ENCODE measurements at regions not wholly inside any gene's neighbourhood (a gene's known extent, or its start where the extent isn't known, plus 50 kb on each side); places are given as distances from the start of the nearest gene placed in this dataset.

DNA sequence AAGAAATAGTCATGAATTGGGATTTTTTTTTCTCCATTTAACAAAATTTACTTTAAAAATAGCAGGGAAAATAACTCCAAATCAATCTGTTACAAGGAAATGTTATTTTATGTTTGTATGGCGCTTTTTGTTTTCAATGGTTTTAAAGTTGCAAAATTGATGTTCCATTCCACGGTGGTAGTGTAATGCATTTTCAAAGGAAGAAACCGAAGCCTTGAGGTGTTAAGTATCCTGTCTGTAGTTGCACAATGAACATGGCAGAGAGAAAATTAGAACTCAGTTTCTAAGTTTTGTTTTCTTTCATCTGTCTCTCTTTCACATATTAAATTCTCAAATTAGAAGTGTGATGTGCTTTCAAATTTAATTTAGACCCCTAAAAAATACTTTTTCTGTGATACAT lies 841.8 kb downstream of the USP25 start:
- DNase-seq (ENCODE audit: low read depth in 4 of 4, low spot score in 1 of 4) = no peak

DNA sequence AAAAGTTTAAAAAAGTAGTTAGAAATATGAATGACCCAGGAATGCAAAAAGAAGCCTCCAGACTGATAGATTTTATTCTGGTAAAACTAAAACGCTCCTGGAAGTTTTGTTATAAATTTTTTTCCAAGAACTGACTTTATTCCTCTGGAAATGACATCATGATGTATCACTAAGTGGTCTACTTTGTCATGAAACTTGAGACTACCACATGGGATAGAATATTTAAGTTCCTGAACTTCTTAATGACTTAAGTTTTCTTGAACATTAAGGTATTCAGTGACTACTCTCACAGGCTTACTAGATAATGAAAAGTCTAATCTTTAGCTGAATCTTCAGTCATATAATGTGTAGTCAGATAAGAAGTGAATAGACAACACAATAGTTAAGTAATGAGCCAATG lies 842.2 kb downstream of the USP25 start:
- DNase-seq (ENCODE audit: low read depth in 4 of 4, low spot score in 1 of 4) = no peak

DNA sequence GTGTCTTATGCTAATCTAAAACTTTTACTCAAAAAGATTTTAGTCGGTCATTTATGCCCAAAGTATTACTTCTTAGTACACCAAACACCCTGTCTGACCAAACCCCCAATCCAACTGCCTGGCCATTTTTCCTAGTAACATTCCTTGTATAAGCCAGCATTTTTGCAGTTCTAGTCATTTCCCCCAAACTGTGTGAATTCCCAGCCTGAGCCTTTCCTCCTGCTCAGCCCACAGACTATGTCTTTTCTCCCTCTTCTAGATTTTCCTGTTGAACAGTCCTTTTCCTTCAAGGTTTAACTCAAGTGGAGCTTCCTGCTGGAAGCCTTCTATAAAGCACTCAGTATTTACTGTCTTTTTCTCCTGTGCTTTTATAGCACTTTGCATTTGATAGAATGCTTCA lies 843.8 kb downstream of the USP25 start:
- DNase-seq (ENCODE audit: low read depth in 4 of 4, low spot score in 1 of 4) = no peak

DNA sequence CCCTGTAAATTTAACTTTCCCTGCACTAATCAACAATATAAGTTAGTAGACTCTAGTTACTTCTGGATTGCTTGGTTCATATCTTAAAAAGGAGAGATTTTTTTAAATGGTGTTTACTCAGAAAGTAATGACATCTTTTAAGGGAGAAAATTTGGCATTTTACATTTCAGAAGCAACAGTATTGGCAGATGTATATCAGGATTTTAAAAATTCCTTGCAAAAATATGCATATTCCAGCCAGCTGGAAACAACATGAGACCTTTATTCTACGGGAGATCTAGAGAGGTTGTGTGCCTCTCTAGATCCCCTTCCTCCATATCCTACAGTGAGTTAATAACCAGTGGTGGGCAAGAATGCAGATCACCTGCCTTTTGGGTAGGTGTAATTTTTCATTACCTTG lies 848.2 kb downstream of the USP25 start:
- DNase-seq (ENCODE audit: low read depth in 4 of 4, low spot score in 1 of 4) = no peak

DNA sequence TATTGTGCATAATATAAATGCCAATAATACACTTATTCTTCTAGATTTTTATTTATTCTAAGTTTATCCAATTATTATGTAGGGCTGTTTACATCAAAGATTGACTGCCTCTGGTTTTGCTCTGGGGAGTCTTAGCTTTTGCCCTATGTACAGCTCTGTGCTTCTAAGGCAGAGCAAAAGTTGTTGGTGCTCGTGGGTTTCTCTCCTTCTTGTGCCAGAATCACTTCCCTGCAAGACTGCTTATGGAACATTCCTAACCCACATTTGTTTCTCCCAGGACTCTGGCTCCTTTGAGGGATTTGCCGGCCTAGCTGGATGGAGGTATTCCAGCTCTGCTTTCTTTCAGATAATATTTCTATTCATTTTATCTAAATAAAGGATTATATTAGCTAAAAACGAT lies 849.1 kb downstream of the USP25 start:
- no peak for DNase-seq (ENCODE audit: low read depth in 4 of 4, low spot score in 1 of 4)

DNA sequence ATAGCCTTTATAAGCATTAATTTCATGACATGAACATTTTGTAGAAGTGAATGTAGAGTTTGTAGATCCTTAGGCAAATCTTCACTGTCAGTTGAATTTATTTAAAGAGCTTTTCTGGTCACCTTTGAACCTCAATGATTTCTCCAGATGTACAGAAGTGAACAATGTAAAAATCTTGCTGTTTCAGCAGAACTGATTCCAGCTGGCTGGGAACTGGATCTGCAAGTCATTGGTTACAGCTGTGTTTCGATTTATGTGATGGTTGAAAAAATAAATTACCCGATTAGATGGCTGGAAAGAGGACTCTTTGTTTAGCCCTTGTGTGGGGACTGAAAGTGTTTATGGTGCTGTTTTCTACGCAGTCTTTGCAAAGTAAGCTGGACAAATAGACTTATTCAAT lies 849.8 kb downstream of the USP25 start:
- DNase-seq (ENCODE audit: low read depth in 4 of 4, low spot score in 1 of 4) = no peak

DNA sequence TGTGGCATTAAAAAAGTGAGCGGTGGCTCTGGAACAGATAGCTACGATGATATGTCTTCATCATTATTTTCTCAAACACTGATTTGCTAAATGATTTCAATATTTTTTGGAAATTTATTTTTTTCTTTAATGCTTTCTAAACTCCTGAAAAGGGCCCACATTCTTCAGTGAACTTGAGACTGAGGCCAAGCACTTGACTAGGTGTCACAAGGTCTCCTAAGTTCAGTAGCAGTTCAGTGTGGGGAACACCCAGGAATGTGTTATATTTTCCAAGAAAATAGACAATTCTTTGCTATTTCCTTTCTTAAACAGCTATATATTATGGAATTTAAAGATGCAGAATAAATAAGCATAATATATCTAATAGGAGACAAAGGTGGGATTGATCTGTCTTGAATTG lies 850.9 kb downstream of the USP25 start:
- no peak for DNase-seq (ENCODE audit: low read depth in 4 of 4, low spot score in 1 of 4)

DNA sequence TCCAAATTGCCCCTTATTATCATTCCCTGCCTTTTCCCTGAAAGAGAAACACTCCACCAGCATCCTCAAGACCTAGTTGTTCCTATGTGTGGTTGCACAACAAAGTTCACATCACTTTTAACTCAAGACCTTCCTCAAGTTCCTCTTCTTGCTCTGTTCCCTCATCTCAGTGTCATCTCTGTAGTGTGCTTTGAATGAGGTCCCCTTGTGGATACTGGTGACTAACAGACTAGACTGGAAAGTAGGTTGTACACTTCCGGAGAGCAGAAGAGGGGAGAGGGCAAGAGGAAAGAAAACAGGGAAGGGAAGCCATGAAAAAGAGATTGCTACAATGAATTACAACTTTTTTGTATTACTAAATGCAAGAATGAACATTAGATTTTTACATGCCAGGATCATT lies 853.8 kb downstream of the USP25 start:
- no peak for DNase-seq (ENCODE audit: low read depth in 4 of 4, low spot score in 1 of 4)

DNA sequence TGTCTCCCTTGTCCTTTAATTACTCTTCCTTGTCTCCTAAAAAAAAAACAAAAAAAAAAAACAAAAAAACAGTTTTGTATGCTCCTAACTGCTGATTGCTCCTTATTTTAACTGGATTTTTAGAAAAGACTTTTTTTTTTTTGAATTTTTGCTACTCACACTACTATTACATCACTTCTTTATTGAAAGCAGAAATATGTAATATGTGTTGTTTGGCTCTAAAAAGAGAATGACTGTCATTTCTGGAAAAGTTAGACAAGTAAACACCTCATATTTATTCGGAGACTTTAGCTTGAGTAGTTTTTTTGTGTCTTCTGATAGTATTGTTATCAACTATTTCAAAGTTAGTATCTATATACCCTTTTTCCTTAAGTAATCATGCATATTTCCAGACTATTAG lies 855.0 kb downstream of the USP25 start:
- no peak for DNase-seq (ENCODE audit: low read depth in 4 of 4, low spot score in 1 of 4)

DNA sequence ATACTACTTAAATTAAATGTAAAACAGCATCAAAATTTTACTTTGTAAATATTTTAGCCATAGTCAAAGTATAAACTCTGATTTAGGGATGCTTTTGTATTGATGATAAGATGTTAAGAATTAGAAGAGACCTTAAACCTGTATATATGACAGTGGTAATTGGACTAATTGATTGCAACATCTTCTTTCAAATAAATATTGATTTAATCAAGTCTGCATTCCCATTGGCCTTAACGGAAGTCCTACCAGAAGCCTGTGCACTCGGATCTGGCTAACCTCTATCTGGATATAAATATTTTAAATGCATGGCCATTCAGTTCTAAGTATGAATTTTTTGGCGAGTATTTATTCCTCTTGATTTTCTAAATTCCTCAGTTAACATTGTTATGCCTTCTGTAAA lies 856.1 kb downstream of the USP25 start:
- DNase-seq (ENCODE audit: low read depth in 4 of 4, low spot score in 1 of 4) = no peak

DNA sequence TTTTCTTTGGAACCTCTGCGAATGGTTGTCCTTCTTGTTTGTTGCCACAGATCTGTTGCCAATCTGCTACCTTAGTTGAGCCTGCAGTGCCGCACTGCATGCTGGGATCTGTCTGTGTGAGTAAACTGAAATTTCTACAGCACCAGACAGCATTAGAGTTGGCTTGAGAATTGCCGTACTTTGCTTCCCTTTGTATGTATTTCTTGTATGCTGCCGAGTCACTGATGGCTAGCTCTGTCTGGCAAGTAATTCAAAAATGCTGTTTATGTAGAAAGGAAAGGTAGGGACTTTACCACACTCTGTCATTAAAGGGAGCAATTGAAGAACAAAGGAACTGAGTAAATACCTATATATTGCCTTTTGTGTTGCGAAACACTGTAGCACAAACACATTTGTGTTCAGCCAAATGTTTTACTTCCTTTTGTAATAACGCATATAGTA lies 857.4 kb downstream of the USP25 start:
- DNase-seq (ENCODE audit: low read depth in 4 of 4, low spot score in 1 of 4) = no peak

DNA sequence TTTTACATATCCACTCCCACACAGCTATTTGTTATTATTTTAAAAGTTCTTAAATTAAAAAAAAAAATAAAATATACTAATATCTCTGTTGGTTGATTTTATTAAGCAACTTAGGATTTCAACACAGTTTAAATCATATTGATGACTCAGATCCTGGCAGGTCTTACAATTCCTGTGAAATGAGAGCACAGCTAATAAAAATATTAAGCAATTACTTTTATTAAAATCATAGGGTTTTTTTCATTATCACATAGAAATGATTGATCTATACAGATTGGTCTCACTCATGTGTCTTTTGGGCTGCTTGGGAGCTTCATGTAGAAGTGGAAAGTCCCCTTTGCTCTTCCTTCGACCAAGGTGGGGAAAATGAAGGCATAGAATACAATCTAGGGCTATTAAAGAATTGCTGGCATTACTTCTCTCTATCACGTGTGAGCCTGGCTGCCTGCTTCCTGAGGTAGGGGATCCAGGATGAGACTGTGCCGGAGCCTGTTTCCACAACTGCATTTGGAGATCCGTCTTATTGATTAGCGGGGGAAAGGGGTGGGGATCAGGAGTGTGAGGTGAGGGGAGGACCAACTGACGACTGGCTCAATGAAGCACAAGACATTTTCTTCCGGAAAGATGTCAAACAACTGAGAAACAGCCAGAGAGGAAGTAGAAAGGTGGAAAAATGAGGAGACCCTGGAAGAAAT lies 858.0 kb downstream of the USP25 start:
- DNase-seq (ENCODE audit: low read depth in 4 of 4, low spot score in 1 of 4) = no peak

DNA sequence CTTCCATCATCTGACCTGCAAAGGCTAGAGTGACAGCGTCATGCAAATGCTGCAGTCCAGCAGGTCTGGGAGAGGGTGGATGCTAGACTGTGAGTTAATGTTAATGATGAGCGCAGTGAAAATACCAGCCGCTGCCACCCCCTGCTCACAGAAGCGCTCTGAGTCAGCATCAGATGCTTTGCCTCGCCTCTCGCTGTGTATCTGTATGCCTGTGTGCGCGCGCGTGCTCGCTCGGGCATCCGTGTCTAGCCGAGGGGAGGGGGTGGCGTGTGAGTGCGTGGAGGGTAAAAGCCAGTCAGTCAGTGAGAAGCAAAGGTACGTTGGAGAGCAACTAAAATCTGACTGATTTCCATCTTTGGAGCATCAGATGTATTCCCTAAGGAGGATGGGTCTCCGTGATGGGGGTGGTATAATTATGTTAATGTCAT lies 858.7 kb downstream of the USP25 start:
- DNase-seq (ENCODE audit: low read depth in 4 of 4, low spot score in 1 of 4) = no peak

DNA sequence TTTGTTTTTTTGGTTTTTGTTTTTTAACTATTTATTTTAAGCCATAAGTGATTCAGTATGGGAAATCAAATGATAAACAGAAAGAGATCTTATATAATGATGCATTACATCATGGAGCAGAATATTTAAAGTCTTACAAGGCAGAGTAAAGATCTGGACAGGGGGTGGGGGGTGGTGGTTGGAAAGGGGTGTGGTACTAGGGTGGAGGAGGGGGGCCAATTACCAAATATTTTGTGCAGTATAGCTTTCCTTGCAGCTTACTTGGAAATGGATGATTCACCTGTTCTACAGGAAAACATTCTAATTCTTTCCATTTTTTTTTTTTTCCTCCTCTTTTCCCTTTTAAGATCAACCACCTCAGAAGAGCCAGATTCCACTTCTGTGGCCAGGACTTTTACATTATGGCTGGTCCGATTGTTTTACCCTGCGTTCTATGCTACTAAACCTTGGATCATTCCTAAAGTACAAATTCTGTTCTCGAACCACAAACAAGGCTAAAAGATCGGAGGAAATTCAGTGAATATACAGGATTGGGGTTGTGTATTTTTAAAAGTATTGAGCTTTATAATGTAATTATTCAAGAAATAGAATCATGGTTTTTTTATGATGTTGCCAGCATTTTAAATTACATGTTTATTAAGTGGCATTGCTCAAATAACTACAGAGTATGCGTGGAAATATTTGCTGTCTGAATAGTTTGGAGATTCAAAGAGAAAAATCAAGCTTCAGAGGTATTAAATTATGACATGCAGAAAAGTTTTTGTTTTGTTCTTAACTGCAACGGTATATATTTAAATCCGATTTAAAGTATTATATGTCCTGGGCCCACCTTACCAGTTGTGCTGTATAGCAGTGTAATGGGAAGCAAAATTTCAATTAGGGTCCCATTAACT lies 859.5 kb downstream of the USP25 start:
- no peak for DNase-seq (ENCODE audit: low read depth in 4 of 4, low spot score in 1 of 4)

DNA sequence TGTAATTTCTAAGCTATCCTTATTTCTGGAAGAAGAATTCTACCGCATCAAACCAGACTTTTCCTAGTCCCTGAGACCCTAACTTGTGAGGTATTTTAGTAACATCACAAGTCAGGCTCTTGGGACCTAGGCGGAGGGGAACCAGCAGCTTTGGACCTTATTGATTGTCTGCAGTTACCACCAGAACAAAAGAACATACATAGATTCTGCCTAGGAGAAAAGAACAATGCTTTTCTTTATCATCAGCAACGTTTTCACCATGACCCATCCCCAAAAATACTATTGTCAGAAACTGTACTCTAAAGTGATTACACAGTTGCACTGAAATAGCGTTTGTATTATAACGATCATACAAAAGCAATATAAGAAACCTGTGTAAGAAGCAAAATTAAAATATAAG lies 860.4 kb downstream of the USP25 start:
- DNase-seq (ENCODE audit: low read depth in 4 of 4, low spot score in 1 of 4) = no peak

DNA sequence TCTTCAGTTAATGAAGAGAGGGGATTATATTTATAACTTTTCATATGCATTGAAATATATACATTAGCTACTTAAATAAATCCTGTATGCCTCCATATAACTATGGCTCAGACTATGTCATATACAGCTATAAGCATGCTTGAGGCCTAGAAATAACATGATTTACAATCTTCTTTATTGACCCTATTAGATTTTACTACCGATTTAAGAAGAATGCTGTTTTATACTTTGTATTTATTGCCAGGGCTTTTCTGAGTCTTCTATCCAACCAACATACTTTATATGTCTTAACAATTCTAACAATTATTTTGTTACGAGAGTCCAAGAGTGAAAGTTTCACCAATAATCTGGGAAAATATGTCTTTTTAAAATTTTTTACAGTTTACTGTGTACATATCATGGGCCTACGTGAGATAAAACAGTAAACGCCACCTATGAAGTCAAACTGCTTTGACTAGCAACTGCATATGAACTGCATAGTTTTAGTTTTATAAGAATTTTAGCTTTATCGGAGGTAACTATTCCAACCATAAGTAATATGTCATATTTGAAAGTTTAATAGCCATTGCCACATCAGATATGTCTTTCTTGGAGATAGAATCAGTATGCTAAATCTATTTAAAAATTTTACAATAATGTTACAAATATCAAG lies 861.0 kb downstream of the USP25 start:
- no peak for DNase-seq (ENCODE audit: low read depth in 4 of 4, low spot score in 1 of 4)

DNA sequence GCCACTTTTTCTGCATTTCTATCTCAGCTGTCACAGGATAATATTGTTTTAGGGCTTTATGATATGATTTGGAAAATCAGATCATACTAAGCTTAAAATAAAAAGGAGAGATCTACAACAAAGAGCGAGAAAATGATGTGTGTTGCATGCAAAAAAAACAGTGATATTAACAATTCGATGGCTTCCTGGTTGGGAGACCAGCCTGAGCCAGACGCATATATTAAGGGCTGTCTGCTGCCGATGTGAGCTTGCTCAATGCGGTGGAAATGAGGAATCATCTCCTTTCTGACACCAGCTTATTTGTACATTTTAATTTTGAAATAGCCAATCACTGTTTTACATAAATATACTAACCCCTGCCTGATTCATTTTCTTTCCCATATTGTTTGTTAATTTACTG lies 862.6 kb downstream of the USP25 start:
- DNase-seq (ENCODE audit: low read depth in 4 of 4, low spot score in 1 of 4) = no peak

DNA sequence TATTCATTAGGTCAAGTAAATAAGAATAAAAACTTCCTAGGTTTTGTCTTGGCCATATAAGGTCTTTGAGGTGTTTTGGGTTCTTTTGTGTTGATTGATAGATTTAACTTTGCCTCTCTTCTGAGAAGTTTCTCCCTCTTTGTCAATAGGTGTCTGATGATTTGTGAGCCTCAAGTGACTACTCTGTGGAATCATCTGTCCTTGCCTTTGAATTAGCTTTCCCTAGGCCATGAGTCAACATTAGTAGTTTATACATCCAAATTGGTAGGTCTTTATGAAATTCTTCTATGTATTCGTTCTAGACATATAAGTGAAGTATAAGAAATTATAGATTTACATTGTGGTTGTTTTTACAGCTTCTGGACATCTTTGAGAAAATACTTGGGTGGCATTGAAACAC lies 864.4 kb downstream of the USP25 start:
- DNase-seq (ENCODE audit: low read depth in 4 of 4, low spot score in 1 of 4) = no peak

DNA sequence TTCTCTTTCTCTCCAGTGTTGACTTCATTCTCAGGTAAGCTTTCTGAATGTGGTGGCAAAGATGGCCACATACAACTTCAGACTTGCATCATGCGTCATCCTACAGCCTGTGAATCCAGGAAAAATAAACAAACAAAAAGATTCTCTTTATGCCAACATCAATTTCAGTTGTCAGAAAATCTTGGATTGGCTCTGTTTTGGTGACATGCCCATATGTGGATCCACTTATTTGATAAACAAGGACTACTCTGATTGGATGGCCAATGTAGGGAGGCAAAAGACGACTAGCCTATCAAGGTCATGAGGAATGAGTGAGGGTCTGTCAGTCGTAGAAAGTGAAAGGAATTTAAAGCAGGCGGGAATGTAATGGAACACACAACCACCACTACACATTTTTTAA lies 866.6 kb downstream of the USP25 start:
- no peak for DNase-seq (ENCODE audit: low read depth in 4 of 4, low spot score in 1 of 4)

DNA sequence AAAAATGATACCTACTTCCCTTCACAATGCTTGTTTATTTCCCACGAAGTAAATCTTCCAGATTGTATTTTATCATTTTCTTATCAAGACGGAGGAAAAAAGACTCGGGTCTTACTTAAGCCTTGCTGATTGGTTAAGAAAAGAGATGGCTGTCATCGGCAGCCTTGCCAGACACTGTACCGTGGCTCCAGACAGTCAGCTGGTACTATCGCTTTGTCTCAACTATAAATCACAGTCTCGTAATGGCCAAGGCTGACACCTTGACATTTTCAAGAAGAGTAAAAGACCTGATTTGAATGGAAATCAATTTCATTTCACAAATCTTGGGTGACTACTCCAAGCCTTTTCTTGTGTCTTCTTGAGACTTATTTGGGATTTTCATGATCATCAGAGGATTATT lies 868.0 kb downstream of the USP25 start:
- DNase-seq (ENCODE audit: low read depth in 4 of 4, low spot score in 1 of 4) = no peak

DNA sequence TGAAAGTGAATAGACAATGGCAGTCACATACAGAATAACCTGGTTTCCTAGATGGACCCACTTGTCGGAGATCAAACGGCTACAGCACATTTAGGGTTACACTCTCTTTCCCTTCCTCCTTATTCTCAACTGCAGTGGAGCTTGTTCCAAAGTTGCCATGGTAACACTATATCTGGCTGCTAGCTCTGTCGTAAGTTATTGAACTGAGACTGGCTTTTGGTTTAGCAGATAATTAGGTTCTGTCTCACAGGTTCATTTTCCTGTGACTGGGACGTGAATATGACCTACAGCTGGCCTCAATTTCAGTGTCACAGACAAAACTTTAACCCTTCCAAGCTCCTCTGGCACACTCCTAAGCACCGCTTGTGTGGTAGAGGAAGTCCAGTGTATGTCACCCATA lies 875.8 kb downstream of the USP25 start:
- no peak for DNase-seq (ENCODE audit: low read depth in 4 of 4, low spot score in 1 of 4)

DNA sequence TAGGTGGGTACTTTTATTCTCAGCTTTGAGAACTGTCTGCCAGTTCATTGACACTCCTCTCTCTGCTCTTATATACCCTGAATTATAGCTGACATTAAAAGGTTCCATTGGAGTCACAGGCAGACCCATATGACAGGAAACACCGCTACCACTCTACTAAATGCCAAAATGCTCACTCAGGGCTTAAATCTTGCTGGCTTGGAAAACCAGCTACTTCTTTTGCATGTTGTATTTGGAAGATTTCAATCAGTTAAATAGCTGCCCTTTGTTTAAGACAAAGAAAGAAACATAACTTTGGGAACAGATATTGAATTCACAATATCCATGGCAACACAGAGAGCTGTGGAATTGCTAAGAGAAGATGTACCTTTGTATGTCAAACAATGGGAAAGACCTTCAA lies 876.5 kb downstream of the USP25 start:
- no peak for DNase-seq (ENCODE audit: low read depth in 4 of 4, low spot score in 1 of 4)

Data from stimulated activated CD4-positive, alpha-beta T cell treated with anti-CD3 and anti-CD28 coated beads, Interleukin-1b, Interleukin-23, amount 100 ng/mL, for 24 hours (primary cell).